H54 (cell line): ENCODE measurements at regions not wholly inside any gene's neighbourhood (a gene's known extent, or its start where the extent isn't known, plus 50 kb on each side); places are given as distances from the start of the nearest gene placed in this dataset.
"Not testable (repeated sequence)": the region's sequence is repeated elsewhere in the genome, so short reads cannot be mapped to it uniquely, and the experiment has no call there.

ENCODE experiments used
- DNase-seq: peaks from one replicate; pipeline ENCODE4 v3.0.0; 2011; ENCODE audit warnings: low spot score, mixed read lengths; ENCODE audit not compliant: insufficient read length
- FAIRE-seq: peaks from 3 replicates; lab custom pipeline; 2011; peaks lifted over from hg19 to GRCh38; lab: Jason Lieb, UNC
- POLR2A ChIP-seq: IDR thresholded peaks from 2 replicates; pipeline ENCODE4 v1.6.1; 2011; ENCODE audit warnings: low read depth, mild to moderate bottlenecking, low read length

DNA sequence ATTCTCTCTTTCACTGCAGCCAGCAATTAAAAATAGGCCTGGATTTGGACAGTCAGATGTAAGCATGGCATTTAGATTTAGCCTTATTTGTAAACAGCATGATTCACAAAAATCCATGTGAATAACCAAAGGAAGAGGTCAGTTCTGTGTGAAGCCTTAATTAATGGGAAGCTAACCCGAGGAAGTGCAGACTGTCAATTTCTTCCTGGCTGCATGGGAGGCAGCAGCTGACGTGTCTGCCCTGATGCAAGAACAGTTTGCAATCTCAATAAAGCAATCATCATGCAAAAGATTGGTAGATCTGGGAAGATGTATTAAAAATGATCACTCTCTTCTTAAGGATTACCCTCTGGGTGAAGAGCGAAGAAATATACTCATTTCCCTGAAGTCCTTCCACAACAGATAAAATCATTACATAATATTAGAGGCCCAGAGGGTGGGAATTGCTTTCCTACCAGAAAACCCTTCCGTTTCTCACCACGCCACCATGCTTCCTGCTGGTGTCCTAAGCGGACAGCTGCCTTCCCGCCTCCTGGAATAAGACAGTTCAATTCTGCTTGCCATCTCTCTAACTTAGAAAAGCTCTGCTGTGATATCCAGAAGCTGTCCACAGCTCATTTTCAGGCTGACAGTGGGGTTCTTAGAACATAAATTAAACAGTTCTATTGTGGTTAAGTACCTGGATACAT, 526.7 kb upstream of the NRP1 start:
- TF ChIP-seq POLR2A = no peak
- no peak for DNase-seq
- no peak for FAIRE-seq

DNA sequence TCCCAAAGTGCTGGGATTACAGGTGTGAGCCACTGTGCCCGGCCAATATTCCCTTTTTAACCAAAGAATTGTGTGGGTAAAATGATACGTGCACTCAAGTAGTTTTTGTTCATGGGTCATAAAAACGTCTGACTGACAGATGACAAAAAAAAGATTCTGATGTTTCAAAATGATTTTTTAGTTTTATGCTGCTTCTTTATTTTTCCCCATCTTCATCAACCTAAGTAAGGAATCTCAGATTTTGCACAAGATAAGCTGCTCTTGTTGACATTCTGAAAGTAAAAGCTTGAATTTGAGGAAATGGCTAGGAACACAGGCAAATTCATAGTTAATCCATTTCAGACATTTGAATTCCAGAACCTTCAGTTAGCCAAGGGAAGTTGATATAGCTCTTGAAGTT, 526.1 kb upstream of the NRP1 start:
- no peak for TF ChIP-seq POLR2A
- DNase-seq (no peak), FAIRE-seq (no peak)

DNA sequence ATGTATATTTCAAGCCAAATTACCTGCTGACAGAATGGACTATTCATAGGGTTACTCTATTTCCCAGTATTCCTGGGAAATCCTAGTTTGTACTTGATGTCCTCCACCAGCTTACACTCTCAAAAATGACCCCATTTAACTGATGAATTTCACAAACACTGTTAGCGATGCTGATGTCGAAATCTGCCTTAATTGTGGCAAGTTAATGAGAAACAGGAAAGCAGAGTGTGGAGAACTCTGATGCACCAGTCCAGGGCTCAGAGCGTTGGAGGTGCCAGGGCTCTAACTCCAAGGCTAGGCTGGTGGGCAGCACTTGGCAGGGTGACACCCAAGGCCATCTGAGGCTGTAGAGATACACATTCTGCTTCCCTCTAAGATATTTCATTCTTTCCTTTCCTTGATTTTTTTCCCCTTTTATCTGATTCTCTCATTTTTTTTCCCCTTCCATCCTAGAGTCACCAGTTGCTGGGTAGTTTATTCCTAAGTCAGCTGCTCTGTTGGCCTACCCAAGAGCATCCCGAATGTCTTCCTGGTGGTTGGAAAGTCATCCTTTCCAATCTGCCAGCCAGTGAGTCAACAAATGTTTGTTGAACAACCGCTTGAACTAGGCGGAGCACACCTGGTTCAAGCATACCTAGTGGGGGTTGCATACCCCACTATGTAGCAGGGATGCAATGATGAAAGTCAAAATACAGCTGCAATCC, 525.0 kb upstream of the NRP1 start:
- no peak for DNase-seq
- FAIRE-seq = no peak
- no peak for TF ChIP-seq POLR2A

DNA sequence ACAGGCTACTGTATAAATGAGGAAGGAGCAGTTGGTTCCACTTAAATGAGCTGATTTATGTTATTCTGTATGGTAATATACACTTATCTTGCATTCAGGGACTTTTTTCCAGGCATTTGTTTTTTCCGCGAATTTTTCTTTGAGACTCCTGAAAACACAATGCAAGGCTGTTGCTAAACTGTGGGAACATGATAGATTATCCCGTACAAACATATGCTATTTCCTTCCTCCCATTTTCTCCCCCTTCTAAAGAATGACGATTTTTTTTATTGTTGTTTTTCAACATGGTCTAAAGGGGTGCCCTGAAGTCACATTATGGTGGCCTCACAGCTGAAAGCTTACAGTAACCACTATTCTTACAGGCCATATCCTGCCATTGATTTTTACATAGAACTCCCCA, 523.9 kb upstream of the NRP1 start:
- no peak for FAIRE-seq

DNA sequence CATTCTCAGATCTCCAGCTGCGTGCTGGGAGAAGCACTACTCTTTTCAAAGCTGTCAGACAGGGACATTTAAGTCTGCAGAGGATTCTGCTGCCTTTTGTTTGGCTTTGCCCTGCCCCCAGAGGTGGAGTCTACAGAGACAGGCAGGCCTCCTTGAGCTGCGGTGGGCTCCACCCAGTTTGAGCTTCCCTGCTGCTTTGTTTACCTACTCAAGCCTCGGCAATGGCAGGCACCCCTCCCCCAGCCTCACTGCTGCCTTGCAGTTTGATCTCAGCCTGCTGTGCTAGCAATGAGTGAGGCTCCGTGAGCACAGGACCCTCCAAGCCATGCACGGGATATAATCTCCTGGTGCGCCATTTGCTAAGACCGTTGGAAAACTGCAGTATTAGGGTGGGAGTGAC, 518.8 kb upstream of the NRP1 start:
- not testable (repeated sequence) for FAIRE-seq, DNase-seq

More for the DNA sequence above, 523.9 kb upstream of the NRP1 start:
- DNase-seq = no peak
- no peak for TF ChIP-seq POLR2A

DNA sequence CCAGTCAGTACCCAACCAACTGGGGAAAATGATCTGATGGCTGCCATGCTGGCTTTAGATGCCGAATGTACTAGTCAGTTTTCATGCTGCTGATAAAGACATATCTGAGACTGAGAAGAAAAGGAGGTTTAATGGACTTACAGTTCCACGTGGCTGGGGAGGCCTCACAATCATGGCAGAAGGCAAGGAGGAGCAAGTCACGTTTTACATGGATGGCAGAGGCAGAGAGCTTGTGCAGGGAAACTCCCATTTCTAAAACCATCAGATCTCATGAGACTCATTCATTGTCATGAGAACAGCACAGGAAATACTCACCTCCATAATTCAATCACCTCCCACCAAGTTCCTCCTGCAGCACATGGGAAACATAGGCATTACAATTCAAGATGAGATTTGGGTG, 508.9 kb upstream of the NRP1 start:
- no peak for TF ChIP-seq POLR2A
- no peak for FAIRE-seq
- no peak for DNase-seq

DNA sequence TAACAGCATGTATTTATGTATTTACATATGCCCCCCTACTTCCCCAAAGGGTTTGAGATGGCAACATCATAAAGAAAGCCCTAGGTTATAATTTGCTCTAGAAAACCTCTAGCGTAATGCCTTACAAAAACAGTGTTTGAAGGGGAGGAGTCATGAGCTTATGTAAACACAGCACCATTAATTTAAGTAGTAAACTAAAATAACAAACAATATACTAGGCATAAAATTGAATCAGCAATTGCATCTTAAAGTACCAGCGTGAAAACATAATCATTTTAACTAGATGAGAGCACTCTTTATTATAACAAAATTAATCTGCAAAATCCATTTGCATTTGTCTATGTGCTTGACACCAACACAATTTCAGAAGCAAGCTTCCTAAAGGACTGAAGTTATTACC, 507.2 kb upstream of the NRP1 start:
- TF ChIP-seq POLR2A = no peak
- DNase-seq (no peak), FAIRE-seq (no peak)

DNA sequence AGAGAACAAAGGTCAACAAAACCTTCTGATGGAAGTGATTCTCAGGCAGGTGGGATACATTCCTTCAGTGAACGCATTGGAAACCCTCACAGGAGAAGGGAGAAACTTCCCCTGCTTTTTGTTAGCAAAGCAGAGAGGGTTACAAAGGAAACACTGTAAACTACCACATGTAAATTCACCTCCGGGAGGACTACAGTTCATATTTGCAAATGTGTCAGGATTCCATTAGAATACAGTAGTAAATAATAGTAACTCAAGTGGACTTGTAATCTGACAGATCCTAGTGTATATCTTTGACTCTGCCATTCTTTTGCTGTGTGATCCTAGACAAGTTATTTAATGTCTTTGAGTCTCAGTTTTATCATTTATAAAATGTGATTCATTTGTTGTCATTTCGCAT, 504.3 kb upstream of the NRP1 start:
- FAIRE-seq (no peak), DNase-seq (no peak)
- no peak for TF ChIP-seq POLR2A

DNA sequence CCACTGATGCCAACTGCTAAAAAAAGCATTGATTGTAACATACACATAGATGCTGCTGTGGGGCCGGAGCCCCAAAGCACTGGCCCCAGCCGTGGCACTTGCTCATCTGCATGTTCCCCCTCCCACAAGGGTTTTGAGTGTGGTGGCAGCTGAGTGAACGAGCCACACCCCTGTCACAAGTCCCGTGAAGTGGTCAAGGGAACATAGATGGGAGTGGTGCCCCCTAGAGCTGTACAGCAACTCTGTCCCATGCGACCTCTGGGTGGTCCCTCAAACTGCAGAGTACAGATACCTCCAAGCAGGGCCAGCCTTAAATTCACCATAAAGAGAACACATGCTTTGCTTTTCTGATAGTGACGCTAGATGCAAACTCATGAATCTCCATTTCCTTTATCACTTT, 503.3 kb upstream of the NRP1 start:
- FAIRE-seq (no peak), DNase-seq (no peak)
- TF ChIP-seq POLR2A = no peak

DNA sequence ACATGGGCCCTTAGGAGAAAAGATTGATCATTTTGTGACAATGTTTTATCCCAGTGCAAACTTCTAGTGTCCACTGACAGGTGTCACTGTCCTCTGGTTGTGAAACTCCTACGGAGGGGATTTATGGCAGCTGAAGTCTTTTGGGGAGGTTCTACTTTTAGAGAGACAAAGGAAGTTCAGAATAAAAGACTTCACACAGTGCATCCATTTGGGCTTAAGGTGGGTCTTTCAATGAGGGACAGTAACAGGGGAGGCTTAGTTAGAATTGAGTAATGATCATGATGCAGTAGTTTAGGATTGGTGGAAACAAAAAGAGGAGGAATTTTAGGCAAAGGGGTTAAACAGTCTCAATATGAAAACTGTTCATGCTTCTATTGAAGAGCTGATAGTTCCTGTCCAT, 501.1 kb upstream of the NRP1 start:
- no peak for FAIRE-seq
- TF ChIP-seq POLR2A = no peak
- no peak for DNase-seq

DNA sequence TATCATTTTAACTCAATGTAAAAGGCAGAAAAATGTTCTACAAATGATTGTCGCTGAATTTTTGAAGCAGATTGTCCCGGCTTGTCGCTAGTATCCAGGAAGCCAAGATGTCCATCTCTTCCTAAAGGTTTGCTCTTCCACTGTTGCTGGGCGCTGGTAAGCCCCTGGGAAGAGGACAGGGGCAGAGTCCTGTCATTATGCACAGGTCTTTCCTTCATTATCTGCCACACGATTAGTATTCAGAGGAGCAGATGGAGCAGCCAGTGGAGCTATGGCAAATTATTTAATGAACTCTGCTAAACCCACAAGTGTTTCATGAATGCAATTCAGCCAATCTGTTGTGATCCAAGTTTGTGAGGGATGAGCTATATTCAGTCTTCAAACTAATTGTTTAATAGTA, 499.1 kb upstream of the NRP1 start:
- FAIRE-seq (no peak), DNase-seq (no peak)

DNA sequence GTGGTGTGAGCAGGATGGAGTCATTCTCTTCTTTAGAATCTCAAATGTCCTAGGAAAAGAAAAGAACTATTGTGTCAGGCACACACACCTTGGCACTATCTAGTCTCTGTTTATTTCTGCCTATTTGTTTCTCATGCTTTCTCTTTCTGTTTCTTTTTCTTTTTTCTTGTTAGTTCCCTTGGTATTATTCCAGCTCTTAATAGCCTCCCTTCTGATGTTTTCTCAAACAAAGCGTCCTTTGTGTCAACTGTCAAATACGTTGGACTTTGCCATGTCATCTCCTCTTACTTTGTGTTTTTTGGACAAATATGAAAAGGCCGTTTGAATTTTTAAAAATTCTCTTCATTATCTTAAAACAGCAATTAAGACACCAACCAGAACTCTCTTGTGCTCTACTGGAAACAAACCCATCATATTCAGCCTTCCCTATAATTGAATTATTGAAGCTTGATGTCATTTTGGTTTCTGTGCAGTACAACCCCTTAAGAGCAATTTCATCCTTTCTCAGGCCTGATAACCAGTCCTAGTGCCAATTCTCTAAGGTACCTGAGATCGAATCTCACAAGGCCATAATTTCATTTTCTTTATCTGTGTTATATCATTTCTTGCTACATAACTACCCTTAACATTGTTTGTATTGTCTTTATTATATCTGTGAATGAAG, 497.8 kb upstream of the NRP1 start:
- DNase-seq (no peak), FAIRE-seq (no peak)
- TF ChIP-seq POLR2A = no peak

More for the DNA sequence above, 499.1 kb upstream of the NRP1 start:
- TF ChIP-seq POLR2A = no peak

DNA sequence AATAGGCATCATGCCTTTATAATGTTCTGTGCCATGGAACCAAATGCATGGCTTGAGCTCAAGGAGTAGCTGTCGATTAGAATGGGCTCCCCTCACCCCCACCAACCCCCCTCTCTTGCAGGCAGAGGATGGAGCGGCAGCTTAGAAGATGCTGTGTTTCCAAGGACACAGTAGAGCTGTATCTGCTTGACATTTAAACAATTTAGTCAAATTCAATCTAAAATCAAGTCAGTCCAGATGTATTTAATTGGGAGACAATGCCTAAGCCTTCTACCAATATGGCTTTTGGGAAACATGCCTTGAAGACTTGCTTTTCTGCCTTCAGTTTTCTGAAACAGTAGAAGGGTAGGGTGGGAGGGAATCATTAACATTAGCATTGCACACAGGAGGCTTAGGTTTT, 497.1 kb upstream of the NRP1 start:
- DNase-seq = no peak
- TF ChIP-seq POLR2A = no peak
- no peak for FAIRE-seq

DNA sequence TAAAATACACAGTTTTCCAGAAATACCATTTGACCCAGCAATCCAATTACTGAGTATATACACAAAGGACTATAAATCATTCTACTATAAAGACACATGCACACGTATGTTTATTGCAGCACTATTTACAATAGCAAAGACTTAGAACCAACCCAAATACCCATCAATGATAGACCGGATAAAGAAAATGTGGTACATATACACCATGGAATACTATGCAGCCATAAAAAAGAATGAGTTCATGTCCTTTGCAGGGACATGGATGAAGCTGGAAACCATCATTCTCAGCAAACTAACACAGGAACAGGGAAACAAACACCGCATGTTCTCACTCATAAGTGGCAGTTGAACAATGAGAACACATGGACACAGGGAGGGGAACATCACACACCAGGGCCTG, 495.4 kb upstream of the NRP1 start:
- not testable (repeated sequence) for FAIRE-seq, DNase-seq

DNA sequence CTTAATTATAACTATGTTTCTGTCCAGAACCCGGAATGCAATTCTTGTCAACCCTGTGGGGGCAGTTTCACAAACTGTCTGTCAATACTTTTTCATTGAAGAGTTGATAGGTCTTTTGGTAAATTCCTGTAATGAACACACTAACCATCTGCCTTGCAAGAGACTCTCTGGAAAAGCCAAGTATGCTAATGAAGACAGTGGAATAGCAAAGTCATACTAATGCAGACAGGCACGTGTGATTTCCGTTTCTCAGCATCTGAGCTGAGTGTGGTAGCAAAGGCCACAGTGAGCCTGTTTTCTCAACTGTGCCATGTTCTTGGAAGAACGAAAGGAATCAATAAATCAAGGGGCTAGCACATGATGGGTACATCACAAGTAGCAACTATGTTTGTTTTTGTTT, 494.1 kb upstream of the NRP1 start:
- FAIRE-seq = no peak
- no peak for TF ChIP-seq POLR2A
- DNase-seq = no peak

DNA sequence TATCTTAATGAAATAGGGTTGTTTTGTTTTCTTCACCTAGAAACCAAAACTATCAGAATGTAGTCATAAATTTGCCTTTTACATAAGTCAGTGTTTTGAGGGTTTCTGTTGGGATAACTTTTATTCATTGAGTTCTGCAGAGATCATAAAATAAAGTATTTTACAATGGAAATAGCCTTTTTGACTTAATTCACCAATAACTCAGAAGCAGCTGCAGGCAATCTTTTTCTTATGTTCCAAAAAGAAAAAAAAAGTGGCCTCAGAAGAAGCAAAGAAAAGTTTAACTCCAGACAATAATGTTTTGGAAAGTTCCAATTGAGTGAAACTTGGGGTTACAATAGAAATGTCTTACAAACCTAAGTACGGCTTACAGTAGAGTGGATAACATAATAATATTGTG, 491.7 kb upstream of the NRP1 start:
- TF ChIP-seq POLR2A = no peak
- DNase-seq (no peak), FAIRE-seq (no peak)
